SKM-1 (cell line): ENCODE measurements at regions not wholly inside any gene's neighbourhood (a gene's known extent, or its start where the extent isn't known, plus 50 kb on each side); places are given as distances from the start of the nearest gene placed in this dataset.

Experiments used
- DNase-seq: peaks from one replicate; lab custom pipeline; 2025; ENCODE audit not compliant: unreplicated experiment; lab: John Stamatoyannopoulos, UW

DNA sequence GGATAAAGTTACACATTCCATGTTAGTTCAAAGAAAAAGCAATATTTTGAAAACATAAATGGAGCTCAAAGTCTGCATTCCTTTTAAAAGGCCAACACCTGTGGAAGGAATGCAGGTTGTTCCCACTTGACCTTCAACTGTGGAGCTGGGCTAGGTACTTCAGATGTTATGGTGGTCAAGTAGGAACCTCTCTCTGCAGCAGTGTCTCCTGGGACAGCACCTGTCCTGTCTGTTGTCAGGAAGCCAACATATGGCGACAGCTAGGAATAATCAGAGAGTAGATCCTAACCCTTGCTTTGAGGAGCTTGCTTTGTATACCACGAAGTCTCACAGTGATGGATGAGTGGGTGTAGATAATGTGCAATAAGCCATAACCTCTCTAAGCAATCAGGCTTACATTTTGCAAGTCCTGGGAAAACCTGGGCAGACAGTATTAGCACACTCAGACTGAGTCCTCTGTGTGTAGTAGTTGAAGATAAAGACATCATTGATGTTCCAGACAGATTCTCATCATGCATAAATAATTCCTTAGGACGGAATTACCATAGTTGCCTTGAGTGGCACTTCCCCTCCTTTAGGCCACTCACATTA, 347.5 kb downstream of the PRL start:
- DNase-seq, result no peak

DNA sequence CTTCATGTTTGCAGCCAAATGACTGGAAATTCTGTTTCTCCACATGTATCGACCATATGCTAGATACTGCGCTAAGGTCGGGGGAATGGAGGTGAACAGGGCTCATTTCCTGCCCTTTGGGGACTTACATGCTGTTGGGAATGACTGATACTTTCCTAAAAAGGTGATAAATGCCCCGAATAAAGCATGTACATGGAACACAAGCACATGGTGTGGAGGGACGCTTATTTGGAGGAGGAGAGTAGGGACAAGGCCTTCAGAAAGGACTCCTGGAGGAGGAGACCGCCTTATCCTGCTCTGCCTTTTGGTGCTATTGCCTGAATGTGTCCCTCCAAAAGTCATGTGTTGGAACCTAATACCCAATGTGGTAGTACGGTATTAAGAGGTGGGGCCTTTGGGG, 344.5 kb downstream of the PRL start:
- no peak for DNase-seq

DNA sequence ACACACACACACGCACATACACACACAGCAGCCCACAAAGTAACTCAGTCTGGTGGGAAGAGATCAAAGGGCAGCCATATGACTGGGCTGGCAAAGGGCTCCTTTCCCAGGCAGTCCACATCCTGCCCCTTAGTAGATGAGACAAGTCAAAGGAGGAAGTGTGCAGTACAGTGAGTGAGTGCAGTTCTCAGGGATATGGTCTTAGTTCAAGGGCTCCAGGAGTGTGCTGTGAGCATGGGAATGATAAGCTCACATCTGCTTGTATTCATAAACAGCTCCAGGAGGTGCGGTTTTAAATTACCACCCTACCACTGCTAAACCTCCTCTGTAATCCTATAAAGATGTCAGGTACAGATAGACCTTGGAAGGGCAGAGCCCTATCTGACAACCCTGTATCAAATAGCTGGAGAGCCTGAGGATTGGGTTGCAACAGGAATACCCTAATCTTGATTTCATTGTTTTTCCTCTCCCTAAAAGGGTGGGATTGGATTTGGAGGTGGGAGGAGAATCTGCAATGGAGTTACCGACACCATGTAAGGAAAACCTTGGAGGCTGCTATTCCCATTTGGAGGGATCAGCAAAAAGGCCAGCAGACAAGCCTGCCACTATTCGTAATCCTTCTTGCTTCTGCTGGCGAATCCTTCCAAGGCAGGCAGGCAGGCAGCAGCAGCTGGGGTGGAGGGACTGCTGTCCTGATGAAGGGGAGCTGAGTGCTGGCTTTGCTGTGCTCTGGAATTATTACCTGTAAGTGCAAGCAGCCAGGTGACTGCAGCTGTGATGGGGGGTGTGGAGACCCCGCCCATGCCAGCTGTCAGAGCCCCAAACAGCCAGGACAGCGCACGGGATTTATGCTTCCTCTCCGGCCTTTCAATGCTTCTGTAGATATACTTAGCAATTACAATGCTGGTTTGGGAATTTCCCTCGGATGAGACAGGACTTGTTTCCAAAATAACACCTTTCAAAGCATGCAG, 342.7 kb downstream of the PRL start:
- no peak for DNase-seq

DNA sequence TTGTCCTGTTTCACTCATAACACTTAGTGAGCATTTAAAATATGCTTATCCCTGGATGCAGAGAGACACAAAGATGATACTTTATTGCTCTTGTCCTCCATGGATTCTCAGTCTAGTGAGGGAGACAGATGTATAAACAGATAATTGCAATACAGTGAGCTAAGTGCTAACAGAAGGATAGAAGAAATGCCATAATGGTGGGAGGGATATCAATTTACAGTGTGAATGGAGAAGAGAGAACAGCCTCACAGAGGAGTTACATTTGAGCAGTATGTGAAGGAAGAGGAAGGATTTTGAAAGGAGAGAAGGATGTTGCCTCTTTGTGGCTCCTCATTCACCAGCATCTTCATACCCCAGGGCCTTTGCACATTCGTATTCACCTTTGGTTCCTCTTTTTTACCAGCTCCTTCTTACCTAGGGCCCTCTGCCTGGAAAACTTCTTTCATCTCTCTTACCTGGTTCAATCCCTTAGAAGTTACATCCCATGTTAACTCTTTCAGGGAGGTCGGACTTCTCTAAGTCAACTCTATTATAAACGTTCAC, 341.7 kb downstream of the PRL start:
- DNase-seq, result no peak

DNA sequence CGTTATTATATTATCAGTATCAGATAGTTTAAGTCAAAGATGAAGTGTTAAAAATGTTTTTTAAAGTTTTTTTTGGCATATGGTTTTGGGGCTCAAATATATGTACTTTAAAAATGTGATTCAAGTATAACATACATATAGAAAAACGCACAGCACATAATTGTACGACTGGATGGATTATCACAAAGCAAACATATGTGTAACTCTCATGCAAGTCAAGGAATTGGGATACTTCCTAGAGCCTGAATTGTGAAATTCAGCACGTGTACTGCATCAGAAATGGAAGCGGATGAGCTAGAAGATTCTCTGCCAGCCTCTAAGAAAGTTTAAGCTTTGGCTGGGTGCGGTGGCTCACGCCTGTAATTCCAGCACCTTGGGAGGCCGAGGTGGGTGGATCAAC, 340.9 kb downstream of the PRL start:
- DNase-seq, result no peak

DNA sequence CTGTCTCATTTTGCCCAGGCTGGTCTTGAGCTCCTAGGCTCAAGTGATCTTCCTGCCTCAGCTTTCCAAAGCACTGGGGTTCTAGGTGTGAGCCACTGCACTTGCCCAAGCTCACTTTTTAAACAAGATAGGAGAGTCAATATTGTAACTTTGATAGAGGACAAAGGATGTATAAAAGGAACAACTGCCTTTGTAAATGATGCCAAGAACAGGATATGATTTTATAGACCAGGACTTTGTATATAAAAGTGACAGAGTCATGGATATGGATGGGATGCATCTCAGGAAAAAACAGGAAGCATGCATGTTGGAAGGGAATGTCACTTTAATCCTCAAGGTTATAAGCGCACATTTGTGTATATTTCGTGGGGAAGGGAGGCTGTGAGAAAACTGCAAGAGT, 338.4 kb downstream of the PRL start:
- DNase-seq, result no peak

DNA sequence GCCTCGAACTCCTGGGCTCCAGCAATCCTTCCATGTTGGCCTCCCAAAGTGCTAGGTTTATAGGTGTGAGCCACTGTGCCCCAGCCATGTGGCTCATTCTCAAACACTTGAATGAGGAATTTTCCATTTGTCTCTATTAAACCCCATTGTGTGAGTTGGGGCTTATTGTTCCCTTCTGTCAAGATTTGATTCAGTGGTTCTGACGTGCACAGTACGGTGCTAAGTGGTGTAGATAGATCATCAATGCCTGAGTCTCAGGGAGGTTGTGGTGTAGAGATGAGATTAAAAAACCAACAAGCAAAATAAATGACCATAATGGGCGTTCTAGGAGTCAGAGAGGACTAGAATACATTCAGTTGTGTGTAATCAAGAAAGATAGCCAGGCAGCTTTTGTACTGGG, 335.6 kb downstream of the PRL start:
- no peak for DNase-seq

DNA sequence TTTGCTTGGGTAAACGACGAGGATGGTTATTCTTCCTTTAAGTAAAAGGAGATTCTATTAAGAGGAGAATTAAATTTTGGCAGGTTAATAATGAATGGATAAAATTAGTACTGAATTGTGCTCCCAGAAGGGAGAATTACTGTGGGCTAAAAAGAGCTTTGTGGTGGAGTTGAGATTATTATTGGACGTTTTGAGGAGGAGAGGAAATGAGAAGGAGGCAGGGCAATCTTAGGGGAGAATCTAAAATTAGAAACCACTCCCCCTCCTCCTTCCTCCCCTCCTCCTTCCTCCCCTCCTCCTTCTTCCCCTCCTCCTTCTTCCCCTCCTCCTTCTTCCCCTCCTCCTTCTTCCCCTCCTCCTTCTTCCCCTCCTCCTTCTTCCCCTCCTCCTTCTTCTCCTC, 331.8 kb downstream of the PRL start:
- DNase-seq, result no peak

DNA sequence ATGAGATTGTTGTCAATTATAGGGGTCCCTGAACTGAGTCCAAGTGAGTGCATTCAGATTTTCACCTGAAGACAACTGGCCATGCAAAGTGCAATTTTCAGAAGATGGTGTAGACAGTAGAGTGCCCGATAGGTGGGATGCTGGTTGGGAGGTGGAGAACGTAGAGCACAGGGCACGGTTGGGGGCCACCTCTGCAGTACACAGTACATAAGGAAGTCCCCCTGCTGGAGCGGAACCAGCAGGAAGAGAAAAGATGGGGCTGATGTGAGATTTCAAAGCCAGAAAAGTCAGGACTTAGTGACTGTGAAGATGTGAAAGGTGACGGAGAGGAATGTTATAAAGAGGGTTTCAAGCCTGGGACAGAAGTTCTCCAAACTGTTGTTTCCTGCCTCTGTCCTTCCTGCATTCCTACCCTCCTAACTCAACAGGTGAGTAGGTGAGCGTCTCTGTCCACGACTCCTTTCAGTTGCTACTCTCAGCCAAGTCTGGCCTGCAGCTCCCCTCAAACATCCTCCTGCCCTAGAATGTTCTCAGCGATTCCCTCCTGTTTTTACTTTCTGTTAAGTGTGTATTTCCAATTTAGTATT, 330.8 kb downstream of the PRL start:
- DNase-seq, result no peak

DNA sequence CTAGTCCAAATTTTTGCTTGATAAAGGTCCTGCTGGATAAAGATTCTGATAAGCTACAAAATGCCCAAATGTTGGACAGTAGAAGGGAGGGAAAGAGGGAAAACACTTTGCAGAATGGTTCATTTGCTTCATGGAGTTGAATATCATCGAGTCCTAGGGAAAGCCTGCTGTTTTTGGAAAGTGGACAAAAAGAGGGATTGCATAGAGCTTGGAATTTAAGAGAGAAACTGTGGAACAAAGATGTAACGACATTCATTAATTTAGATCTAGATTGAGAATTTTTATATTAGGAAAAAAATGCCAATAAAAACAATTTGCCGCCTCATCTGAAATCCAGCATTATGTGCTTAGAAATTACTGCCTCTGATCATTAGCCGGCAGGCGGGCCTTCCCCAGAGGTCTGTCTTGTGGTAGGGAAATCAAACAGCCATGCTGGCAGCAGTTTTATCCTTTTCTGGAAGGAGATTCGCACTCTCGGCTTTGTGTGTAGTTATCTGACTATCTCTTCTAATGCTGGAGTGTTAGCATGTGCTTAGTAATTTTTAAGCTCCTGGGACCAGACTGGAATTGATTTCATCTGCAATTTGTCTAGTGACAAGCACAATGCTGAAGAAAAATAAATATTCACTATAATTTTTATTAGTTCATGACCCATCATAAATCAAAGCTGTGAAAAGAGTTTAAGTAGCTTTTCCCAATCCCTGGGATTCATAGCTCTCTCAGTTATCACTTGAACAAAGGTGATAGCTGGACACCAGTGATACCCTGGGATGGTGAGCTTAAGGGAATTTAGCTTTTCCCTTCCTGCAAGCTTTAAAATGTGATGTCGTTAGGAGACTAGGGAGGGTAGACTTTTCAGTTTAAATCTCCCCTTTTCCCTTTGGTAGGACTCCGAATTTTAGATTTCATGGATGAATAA, 329.5 kb downstream of the PRL start:
- DNase-seq, result no peak

DNA sequence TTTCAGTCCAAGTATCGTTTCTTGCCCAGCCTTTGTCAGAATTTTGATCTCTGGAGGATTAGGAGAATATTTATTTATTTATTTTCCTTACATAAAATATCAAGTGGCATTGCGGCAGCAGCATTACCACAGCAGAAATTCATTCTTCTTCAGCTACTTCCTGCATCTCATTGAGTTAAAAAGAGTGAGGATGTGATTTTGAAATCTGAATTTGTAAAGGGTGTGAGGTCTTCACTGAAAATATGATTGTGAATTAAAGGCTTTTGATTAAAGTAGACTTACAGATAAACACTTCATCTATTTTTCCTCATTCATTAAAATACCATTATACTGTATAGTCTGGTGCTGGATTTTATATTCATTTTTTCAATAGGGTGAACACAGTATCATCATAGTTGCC, 328.4 kb downstream of the PRL start:
- DNase-seq, result no peak

DNA sequence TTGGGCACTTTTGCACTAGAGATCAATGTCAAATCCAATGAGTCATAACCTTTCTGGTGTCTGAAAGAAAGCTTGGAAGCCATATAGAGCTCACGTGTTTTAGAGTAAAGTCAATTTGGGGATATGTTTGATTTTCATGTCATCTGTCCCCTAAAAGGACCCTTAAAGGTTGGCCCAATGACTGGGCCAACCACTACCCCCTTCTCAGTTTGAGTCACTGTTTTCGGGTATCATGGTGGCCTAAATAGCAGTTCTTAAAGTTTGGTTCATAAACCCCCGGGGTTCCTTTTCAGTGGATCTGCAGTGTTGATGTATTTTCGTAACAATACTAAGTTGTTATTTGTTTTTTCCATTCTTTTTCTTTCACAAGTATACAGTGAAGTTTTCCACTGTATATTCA, 327.6 kb downstream of the PRL start:
- DNase-seq, result no peak

DNA sequence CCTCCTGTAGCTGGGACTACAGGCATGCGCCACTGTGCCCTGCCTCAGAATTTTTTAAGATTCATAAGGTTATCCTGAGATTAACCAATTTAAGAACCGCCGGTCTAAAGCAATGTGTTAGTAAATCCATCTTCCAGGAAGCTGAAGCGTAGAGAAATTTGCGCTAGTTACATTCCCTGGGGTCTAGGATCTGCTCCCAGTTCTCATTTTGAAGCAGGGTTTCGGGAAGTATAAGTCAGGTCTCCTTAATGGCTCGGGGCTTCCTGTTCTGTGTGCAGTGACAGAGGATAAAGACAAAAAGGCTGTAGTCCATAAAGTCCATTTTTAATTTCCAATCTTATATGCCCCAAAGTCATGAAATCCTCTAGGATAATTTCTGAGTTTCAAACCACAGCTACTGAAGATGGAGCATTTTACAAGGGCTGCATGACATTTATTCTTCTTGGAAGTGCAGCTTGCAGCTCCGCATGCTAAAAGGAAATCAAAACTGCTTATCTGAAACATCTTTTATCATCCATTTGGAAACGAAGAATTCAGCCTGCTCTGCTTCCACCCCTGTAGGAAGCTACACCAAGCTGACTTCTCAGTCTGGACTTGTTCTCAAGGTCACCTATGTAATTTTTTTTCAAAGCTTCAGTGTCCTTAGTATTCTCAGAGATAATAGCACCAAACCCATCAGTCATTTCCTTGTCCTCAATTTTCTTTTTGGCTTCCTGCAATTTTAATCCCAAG, 326.1 kb downstream of the PRL start:
- no peak for DNase-seq

DNA sequence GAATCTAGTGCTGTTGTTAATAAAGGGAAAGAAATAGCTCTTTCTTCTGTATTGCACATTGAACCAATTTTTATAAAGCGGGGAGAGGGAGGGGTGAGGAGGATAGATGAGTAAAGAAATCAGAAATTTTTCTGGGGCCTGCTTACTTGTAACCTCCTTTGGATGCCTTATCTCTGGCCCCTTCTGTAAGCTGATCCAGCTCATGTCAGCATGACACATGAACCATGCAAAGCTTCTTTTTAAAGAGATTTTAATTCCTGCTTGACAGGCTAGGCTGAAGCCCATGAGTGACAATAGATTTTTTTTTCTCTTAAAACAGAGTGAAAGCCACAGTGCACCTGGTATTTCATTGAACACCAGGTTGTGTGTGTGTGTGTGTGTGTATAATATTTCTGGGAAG, 325.3 kb downstream of the PRL start:
- DNase-seq, result no peak

DNA sequence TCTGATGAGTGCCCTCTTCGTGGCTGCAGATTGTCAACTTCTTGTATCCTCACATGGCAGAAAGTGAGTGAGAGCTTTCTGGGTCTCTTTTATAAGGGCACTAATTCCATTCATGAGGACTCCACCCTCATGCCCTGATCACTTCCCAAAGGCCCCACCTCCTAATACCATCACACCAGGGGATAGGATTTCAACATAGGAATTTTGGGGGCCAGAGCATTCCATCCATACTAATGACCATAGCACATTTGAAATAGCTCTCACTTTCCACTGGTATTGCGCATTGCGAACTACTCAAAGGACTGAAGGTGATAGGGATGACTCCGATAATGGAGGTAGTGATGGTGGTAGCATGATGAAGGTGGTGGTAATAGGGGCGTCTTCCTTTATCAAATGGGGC, 324.3 kb downstream of the PRL start:
- no peak for DNase-seq

DNA sequence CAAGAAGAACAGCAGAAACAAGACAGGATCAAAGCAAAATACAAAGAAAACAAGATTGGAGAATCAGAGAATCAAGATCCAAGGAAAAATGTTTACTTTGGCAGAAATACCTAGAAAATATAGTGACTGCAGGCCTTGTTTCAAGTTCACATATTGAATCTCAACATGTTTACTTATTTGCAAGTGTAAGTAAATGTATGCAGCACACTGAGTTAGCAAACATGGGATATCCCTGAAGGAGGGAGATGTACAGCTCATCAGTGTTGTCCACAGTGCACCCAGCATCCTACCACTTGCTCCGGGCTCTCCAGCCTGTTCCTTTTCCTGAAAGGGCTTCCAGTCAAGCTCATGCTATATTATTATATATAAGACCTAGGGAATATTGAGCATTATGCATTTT, 319.5 kb downstream of the PRL start:
- DNase-seq, result no peak

DNA sequence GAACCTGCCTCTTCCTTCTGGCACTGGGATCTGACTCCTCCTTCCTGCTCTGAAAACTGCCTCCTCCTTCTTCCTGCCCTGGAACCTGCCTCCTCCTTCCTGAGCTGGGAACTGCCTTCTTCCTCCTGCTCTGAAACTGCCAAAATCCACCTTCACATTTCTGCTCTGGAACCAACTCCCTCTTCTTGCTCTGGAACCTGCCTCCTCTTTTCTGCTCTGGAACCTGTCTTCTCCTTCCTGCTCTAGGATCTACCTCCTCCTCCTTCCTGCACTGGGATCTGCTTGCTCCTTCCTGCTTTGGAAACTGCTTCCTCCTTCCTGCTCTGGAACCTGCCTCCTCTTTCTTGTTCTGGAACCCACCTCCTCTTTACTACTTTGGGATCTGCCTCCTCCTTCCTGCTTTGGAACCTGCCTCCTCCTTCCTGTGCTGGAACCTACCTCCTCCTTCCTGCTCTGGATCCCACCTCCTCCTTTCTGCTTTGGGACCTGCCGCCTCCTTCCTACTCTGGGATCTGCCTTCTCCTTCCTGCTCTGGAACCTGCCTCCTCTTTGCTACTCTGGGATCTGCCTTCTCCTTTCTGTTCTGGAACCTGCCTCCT, 315.5 kb downstream of the PRL start:
- no peak for DNase-seq

DNA sequence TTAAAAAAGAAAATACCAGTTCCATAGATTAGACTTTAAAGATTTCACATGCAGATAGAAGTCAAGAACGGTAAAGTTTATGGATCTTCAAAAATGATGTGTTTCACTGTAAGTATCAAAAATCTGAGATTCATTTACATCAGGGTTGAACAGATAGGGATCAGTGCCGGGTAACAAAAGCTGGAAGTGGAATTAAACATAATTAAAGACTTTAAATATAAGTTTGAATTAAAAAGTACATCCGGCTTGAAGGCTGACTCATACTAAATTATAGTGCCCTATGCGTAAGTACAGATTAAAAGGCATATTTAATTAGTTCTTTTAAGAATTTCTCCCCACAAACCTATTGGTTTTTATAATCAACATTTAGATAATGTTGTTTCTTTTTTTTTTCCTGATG, 312.7 kb downstream of the PRL start:
- no peak for DNase-seq

DNA sequence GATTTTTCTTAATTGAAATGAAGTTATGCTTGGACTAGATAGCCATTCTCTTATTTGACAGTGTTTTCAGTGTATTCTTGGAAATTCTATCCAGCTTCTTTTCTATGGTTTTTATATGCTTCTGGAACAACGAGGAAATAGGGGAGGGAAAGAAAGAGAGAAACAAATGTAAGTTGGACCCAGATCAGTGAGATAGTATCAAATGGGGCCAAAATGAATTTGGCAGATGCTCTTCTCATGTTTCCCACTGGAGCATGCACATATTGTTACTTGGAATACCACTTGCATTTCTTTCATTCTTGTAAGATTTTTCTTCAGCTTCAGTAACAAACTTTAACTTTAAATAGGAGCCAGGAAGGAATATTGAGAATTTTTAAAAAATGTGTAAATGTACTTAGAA, 312.3 kb downstream of the PRL start:
- DNase-seq, result no peak

DNA sequence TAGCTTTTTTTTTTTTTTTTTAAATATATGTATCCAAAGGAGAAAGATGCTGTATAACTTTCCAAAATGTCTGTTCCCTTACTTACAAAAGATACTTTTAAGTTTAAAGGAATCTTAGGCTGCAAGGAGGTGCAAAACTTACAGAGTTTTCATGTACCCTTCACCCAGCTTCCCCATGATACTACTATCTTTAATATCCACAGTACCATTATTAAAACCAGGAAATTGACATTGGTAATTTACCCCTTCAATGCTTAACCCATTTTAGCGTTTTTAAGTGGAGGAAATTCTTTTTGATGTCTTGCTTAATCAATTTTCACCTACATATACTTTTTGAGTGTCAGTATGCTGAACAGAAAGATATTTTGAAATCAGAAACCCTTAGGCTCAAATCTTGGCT, 310.9 kb downstream of the PRL start:
- DNase-seq, result no peak
